Gastrocnemius medialis (tissue), 4 donors: ENCODE measurements at regions not wholly inside any gene's neighbourhood (a gene's known extent, or its start where the extent isn't known, plus 50 kb on each side); places are given as distances from the start of the nearest gene placed in this dataset.

ENCODE experiments used
- POLR2A ChIP-seq, 2 donors: fragments of 450-650 bp; IDR thresholded peaks; one replicate each; pipeline ENCODE4 v1.6.1; 2017; ENCODE audit warnings: antibody characterized with exemption in 2 of 2, mild to moderate bottlenecking in 2 of 2, moderate library complexity in 2 of 2
- TF ChIP-seq, protein P1 (sequence below), 5 experiments: fragments of 450-650 bp in 3 of 5; fragments of 200-600 bp in 2 of 5; sonication (generic) in 2 of 5; IDR thresholded peaks in 4 of 5; conservative IDR thresholded peaks in 1 of 5; 1 replicate in 4 of 5; 2 replicates in 1 of 5; pipeline ENCODE4 v1.5.1; 2016 to 2019; ENCODE audit warnings: antibody characterized with exemption in 5 of 5, mild to moderate bottlenecking in 3 of 5, moderate library complexity in 3 of 5

DNA sequence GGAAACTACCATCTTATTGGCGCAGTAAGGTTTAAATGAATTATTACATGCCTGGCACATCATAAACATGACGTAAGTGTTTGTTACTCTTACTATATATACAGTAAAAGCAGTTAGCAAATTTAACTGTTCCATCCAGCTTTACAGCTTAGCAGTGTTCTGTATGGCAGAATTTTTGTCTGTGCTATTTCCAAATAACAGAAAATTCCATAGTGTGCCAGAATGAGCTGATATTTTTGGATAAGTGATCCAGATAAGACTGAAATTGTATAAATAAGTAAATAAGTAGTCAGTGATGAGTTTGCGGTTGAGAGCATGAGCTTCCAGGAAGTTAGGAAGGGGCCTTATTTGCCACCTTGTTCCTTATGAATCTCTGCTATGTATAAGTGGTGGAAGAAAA, 236.5 kb upstream of the SLC10A2 start:
- no peak for TF ChIP-seq POLR2A (IDR thresholded peaks at IDR 0.05)
- TF ChIP-seq, protein P1, sequence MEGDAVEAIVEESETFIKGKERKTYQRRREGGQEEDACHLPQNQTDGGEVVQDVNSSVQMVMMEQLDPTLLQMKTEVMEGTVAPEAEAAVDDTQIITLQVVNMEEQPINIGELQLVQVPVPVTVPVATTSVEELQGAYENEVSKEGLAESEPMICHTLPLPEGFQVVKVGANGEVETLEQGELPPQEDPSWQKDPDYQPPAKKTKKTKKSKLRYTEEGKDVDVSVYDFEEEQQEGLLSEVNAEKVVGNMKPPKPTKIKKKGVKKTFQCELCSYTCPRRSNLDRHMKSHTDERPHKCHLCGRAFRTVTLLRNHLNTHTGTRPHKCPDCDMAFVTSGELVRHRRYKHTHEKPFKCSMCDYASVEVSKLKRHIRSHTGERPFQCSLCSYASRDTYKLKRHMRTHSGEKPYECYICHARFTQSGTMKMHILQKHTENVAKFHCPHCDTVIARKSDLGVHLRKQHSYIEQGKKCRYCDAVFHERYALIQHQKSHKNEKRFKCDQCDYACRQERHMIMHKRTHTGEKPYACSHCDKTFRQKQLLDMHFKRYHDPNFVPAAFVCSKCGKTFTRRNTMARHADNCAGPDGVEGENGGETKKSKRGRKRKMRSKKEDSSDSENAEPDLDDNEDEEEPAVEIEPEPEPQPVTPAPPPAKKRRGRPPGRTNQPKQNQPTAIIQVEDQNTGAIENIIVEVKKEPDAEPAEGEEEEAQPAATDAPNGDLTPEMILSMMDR (IDR thresholded peaks at IDR 0.05 in 4 of 5, conservative IDR thresholded peaks at IDR 0.05 in 1 of 5), result no peak
